ENCODE measurements at regions not wholly inside any gene's neighbourhood (a gene's known extent, or its start where the extent isn't known, plus 50 kb on each side); places are given as distances from the start of the nearest gene placed in this dataset.

DNA sequence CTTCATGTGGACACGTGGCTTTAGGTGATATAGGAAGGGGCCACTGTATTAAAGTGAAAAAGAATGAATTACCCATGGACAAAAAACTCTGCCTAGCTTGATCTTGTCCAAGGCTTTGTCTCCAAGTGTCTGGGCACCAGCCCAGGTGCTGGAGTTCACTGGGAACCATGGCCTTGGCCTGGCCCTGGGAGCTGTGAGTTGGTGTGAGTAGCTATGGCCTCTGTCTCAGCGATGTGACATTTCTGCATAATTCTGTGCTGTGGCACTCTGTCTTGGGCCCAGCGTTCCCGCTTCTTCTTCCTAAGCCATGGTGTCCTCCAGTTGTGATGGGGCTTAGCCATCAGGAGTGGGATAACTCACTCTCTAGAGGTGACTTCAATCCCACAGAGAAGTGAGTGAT is 119.0 kb upstream of the PPP2R2D start:
- ATAC-seq = no peak

DNA sequence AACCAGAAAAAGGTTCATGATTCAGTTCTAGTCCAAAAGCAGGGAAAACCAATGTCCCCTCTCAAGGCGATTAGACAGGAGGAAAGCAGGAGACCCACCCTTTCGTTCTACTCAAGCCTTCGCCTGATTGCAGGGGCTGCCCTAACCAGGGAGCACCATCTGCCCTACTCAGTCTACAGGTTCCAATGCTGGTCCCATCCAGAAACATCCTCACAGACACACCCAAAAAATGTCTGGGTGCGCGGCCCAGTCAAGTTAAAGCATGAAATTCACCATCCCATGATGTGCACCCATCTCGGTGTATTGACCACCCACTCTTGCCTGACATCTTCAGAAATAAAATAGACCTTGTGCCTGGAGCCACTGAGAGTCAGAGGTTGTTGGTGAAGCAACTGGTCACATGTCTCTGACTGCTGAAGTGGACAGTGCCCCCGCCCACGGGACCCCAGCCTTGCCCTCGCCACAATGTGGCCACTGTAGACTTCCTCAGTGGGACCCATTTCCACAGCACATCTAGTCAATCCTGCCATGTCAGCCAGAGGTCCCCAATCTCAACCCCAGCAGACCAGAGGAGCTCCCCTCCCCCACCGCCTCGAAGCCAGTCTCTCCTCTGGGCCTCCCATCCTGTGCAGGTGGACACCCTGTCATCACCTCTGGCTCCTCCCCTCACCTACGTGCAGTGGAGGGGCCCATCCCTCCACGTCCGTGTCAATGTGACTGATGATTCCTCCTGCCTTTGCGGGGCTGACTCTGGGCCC is 116.3 kb upstream of the PPP2R2D start:
- ATAC-seq = no peak
- H4K20me1 ChIP-seq (ENCODE audit: low read length) = no peaks in the 10 kb centered on the region
- no peaks in the 10 kb centered on the region for H3F3A ChIP-seq (ENCODE audit: low read length, unreplicated experiment)
- H3K9ac ChIP-seq (ENCODE audit: low read length) = no peak overlapping the region
- no peak overlapping the region for H2AFZ ChIP-seq (ENCODE audit: low read length)
- CTCF ChIA-PET = no interaction called here
- no peaks in the 10 kb centered on the region for H3K36me3 ChIP-seq (ENCODE audit: low read depth, low read length)
- H3K4me2 ChIP-seq (ENCODE audit: low read length) = no peak overlapping the region
- H3K27me3 ChIP-seq (ENCODE audit: low read length) = no peaks in the 10 kb centered on the region
- no peaks in the 10 kb centered on the region for H3K79me2 ChIP-seq (ENCODE audit: low read length)
- no peaks in the 10 kb centered on the region for H3K9me3 ChIP-seq (ENCODE audit: low read length)
- H3K4me1 ChIP-seq (ENCODE audit: insufficient read depth, low read length) = no peaks in the 10 kb centered on the region
- intact Hi-C loops (cut with micrococcal nuclease) = loop anchor here (10.0 kb wide), 1 partner anchor 1590 kb away; no protein-coding TSS in a partner anchor
- no TSS peak for BruUV-seq (replicated peaks)
- H3K4me3 ChIP-seq (ENCODE audit: low read length) = no peak overlapping the region
- POLR2A ChIA-PET (ENCODE audit: unreplicated experiment) = no interaction called here
- TF ChIP-seq EZH2 (IDR thresholded peaks at IDR 0.05; ENCODE audit: low read length, unreplicated experiment) (no peak), EZH2phosphoT487 (IDR thresholded peaks at IDR 0.05; ENCODE audit: borderline replicate concordance, low read length) (no peak)
- TF ChIP-seq, protein P1, sequence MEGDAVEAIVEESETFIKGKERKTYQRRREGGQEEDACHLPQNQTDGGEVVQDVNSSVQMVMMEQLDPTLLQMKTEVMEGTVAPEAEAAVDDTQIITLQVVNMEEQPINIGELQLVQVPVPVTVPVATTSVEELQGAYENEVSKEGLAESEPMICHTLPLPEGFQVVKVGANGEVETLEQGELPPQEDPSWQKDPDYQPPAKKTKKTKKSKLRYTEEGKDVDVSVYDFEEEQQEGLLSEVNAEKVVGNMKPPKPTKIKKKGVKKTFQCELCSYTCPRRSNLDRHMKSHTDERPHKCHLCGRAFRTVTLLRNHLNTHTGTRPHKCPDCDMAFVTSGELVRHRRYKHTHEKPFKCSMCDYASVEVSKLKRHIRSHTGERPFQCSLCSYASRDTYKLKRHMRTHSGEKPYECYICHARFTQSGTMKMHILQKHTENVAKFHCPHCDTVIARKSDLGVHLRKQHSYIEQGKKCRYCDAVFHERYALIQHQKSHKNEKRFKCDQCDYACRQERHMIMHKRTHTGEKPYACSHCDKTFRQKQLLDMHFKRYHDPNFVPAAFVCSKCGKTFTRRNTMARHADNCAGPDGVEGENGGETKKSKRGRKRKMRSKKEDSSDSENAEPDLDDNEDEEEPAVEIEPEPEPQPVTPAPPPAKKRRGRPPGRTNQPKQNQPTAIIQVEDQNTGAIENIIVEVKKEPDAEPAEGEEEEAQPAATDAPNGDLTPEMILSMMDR (conservative IDR thresholded peaks at IDR 0.05; ENCODE audit: low read depth, low read length) = no peak
- no peak overlapping the region for H3K27ac ChIP-seq (ENCODE audit: low read length)
- H3K9me2 ChIP-seq (replicated peaks; ENCODE audit: low read length) = no peaks in the 10 kb centered on the region
- DNase-seq = no peak

More for the DNA sequence above, 119.0 kb upstream of the PPP2R2D start:
- no peak for DNase-seq
- H3K36me3 ChIP-seq (ENCODE audit: low read depth, low read length) = no peaks in the 10 kb centered on the region
- H3K27ac ChIP-seq (ENCODE audit: low read length) = no peak overlapping the region
- H3K4me1 ChIP-seq (ENCODE audit: insufficient read depth, low read length) = no peaks in the 10 kb centered on the region
- H2AFZ ChIP-seq (ENCODE audit: low read length) = no peak overlapping the region
- H3K9ac ChIP-seq (ENCODE audit: low read length) = no peak overlapping the region
- H3K4me2 ChIP-seq (ENCODE audit: low read length) = no peak overlapping the region
- no peak overlapping the region for H3K4me3 ChIP-seq (ENCODE audit: low read length)
- ChIA-PET CTCF (no interaction called here), POLR2A (ENCODE audit: unreplicated experiment) (no interaction called here)
- no peaks in the 10 kb centered on the region for H4K20me1 ChIP-seq (ENCODE audit: low read length)
- TF ChIP-seq, protein P1 (conservative IDR thresholded peaks at IDR 0.05; ENCODE audit: low read depth, low read length) = no peak
- no peak for TF ChIP-seq EZH2 (IDR thresholded peaks at IDR 0.05; ENCODE audit: low read length, unreplicated experiment)
- TF ChIP-seq EZH2phosphoT487 (IDR thresholded peaks at IDR 0.05; ENCODE audit: borderline replicate concordance, low read length) = no peak
- no peaks in the 10 kb centered on the region for H3K27me3 ChIP-seq (ENCODE audit: low read length)
- no peaks in the 10 kb centered on the region for H3K79me2 ChIP-seq (ENCODE audit: low read length)
- no TSS peak for BruUV-seq (replicated peaks)
- no peaks in the 10 kb centered on the region for H3F3A ChIP-seq (ENCODE audit: low read length, unreplicated experiment)
- H3K9me3 ChIP-seq (ENCODE audit: low read length) = no peaks in the 10 kb centered on the region
- no peaks in the 10 kb centered on the region for H3K9me2 ChIP-seq (replicated peaks; ENCODE audit: low read length)
- intact Hi-C loops (cut with micrococcal nuclease) = loop anchor here (10.0 kb wide), 1 partner anchor 1587 kb away; no protein-coding TSS in a partner anchor

DNA sequence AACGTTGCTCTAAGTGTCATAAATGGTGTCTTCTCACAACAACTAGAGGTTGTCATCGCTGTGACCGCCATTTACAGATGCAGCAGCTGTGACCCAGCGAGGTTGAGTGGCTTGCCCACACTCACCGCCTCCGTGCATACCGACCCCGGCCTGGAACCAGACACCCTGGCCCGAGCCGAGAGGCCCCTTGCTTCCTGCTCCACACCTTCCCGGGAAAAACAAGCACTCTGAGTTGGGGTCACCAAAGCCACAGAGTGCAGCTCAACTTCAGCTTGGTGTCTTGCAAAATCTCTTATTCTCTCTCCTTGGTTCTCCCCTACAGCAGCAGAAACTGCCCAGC is 115.7 kb upstream of the PPP2R2D start:
- Histone ChIP-seq H3F3A (ENCODE audit: low read length, unreplicated experiment) (no peaks in the 10 kb centered on the region), H3K9me2 (replicated peaks; ENCODE audit: low read length) (no peaks in the 10 kb centered on the region), H3K4me2 (ENCODE audit: low read length) (no peak overlapping the region), H3K27ac (ENCODE audit: low read length) (no peak overlapping the region), H2AFZ (ENCODE audit: low read length) (no peak overlapping the region), H3K9ac (ENCODE audit: low read length) (no peak overlapping the region), H3K4me3 (ENCODE audit: low read length) (no peak overlapping the region), H3K4me1 (ENCODE audit: insufficient read depth, low read length) (no peaks in the 10 kb centered on the region), H3K9me3 (ENCODE audit: low read length) (no peaks in the 10 kb centered on the region), H4K20me1 (ENCODE audit: low read length) (no peaks in the 10 kb centered on the region), H3K36me3 (ENCODE audit: low read depth, low read length) (no peaks in the 10 kb centered on the region), H3K79me2 (ENCODE audit: low read length) (no peaks in the 10 kb centered on the region), H3K27me3 (ENCODE audit: low read length) (no peaks in the 10 kb centered on the region)
- DNase-seq (no peak), ATAC-seq (no peak)
- intact Hi-C loops (cut with micrococcal nuclease) = loop anchor here (10.0 kb wide), 1 partner anchor 1590 kb away; no protein-coding TSS in a partner anchor
- no peak for TF ChIP-seq EZH2phosphoT487 (IDR thresholded peaks at IDR 0.05; ENCODE audit: borderline replicate concordance, low read length)
- no peak for TF ChIP-seq EZH2 (IDR thresholded peaks at IDR 0.05; ENCODE audit: low read length, unreplicated experiment)
- TF ChIP-seq, protein P1 (conservative IDR thresholded peaks at IDR 0.05; ENCODE audit: low read depth, low read length) = no peak
- POLR2A ChIA-PET (ENCODE audit: unreplicated experiment) = no interaction called here
- CTCF ChIA-PET = no interaction called here
- BruUV-seq (replicated peaks) = no TSS peak
